ENCODE measurements at regions not wholly inside any gene's neighbourhood (a gene's known extent, or its start where the extent isn't known, plus 50 kb on each side); places are given as distances from the start of the nearest gene placed in this dataset.

DNA sequence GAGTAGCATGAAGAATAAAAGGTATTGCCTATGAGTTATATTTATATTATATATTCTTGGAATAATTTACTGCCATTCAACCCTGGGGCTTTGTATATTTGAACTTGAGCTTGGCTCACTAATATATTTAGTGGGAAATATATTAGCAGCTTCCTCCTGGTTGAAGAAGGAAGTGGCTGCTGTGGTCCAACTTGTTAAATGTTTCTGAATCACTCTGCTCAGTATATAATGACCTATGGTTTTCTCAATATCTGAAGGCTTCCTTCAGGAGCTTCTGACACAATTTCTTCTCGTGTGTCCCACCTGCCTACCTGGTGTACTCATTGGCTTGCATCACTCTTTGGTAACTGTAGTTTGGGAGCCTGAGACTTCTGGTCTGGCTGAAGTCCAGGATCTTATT, 646.4 kb downstream of the TBC1D4 start:
- POLR2A ChIA-PET: no interaction called here
- Mint-ChIP-seq H3K4me3 (no peak overlapping the region), H3K4me1 (no peaks in the 10 kb centered on the region), H3K27me3 (no peaks in the 10 kb centered on the region), H3K27ac (no peak overlapping the region), H3K36me3 (no peaks in the 10 kb centered on the region), H3K9me3 (no peaks in the 10 kb centered on the region)
- DNase-seq: no peak
- ATAC-seq (ENCODE audit: low read depth): no peak

DNA sequence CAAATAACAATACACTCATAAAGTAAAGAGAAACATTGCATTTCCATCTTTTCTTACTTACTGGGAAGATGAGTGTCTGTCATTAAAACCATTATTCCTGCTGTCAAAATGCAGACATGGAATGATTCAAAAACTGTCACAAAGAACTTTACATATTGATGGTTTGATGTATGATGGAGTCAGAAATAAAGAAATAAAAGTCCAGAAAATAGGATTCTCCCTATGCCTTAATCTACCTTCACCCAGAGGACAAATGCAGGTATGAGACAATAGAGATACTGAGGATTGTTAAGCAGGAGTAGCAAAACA, 656.1 kb downstream of the TBC1D4 start:
- POLR2A ChIA-PET: no interaction called here
- Mint-ChIP-seq H3K4me1 (no peaks in the 10 kb centered on the region), H3K9me3 (peaks cover 2% of the 10 kb centered on the region), H3K27ac (no peak overlapping the region), H3K4me3 (no peak overlapping the region), H3K36me3 (no peaks in the 10 kb centered on the region), H3K27me3 (no peaks in the 10 kb centered on the region)
- no peak for DNase-seq
- no peak for ATAC-seq (ENCODE audit: low read depth)

DNA sequence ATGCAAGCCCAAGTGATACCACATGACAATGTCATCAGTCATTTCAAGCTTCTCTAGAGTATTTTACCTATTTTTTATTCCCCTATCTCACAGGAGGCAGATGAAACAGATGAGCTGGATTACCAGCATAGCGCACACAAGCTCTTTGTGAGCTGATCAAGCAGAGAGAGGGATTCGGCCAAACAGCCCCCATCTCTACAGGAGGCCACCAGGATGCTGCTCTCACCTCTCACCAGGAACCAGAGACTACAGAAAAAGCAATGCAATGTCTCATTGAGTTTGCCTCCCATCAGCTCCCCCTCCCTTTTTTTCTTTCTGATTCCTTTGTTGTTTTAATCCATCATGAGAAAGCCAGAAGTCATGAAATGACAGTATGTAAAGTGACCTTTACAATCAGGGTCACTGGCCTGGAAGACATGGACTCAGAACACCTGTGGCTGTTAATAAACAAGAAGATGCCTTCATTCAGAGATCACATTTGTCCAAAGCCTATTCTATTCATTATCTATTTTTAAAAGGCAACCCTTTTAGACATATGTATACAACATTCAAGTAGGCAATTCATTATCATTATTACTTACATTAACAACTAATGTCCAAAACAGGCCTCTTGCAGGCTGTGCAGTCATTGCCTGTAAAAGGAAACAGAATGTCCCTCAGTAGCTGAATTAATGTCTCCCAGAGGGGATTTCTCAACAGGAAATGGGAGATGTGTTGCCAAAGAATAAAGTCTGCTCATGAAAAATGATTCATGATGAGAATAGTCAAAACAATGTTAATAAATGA, 656.6 kb downstream of the TBC1D4 start:
- Mint-ChIP-seq H3K27ac (no peak overlapping the region), H3K4me3 (no peak overlapping the region), H3K9me3 (peaks cover 2% of the 10 kb centered on the region), H3K36me3 (no peaks in the 10 kb centered on the region), H3K4me1 (no peaks in the 10 kb centered on the region), H3K27me3 (no peaks in the 10 kb centered on the region)
- DNase-seq (no peak), ATAC-seq (ENCODE audit: low read depth) (no peak)
- POLR2A ChIA-PET: no interaction called here

DNA sequence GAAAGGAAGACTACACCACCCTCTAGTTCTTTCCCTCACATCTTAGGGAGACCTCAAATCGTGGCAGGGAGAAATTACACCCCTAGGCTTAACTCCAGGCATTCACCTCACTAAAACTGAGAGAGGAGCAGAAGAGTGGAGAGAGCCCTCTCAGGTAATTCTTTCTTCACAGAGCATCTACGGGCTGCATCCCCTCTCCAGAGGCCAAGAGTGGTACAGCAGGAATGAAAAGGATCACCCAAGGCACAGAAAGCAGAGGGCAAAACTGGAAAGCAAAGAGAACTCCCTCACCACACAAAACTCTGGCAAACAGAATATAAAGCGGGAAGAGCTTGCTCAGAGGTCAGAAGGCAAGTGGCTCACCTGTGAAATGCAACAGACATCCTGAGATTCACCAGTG, 661.2 kb downstream of the TBC1D4 start:
- no peaks in the 10 kb centered on the region for H3K36me3 Mint-ChIP-seq
- H3K4me1 Mint-ChIP-seq: no peaks in the 10 kb centered on the region
- H3K4me3 Mint-ChIP-seq: no peak overlapping the region
- H3K27ac Mint-ChIP-seq: no peak overlapping the region
- DNase-seq (no peak), ATAC-seq (ENCODE audit: low read depth) (no peak)
- H3K9me3 Mint-ChIP-seq: peaks cover 4% of the 10 kb centered on the region
- POLR2A ChIA-PET: no interaction called here
- H3K27me3 Mint-ChIP-seq: peaks cover 2% of the 10 kb centered on the region

DNA sequence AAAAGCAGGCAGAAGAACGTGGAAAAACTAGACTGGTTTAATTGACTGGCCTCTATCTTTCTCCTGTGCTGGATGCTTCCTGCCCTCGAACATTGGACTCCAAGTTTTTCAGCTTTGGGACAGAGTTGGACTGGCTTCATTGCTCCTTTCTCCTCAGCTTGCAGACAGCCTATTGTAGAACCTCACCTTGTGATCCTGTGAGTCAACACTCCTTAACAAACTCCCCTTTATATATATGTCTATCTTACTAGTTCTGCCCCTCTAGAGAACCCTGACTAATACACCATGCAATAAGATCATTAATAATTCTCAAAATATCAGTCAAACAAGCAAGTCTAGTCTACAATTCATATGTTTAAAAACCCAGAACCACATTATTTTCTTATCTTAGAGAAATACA, 662.4 kb downstream of the TBC1D4 start:
- POLR2A ChIA-PET: no interaction called here
- no peaks in the 10 kb centered on the region for H3K36me3 Mint-ChIP-seq
- ATAC-seq (ENCODE audit: low read depth) (no peak), DNase-seq (no peak)
- peaks cover 7% of the 10 kb centered on the region for H3K9me3 Mint-ChIP-seq
- peaks cover 2% of the 10 kb centered on the region for H3K27me3 Mint-ChIP-seq
- no peak overlapping the region for H3K4me3 Mint-ChIP-seq
- no peaks in the 10 kb centered on the region for H3K4me1 Mint-ChIP-seq
- no peak overlapping the region for H3K27ac Mint-ChIP-seq

DNA sequence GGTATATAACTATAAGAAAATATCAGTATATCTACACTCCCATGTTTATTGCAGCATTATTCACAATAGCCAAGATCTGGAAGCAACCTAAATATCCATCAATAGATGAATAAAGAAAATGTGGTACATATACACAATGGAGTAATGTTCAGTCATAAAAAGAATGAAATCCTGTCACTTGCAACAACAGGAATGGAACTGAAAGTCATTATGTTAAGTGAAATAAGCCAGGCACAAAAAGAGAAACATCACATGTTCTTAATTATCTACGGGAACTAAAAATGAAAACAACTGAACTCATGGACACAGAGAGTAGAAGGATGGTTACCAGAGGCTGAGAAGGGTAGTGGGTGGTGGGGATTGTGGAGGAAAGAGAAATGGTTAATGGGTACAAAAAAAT, 665.2 kb downstream of the TBC1D4 start:
- ATAC-seq (ENCODE audit: low read depth) (no peak), DNase-seq (no peak)
- H3K36me3 Mint-ChIP-seq: no peaks in the 10 kb centered on the region
- no peaks in the 10 kb centered on the region for H3K4me1 Mint-ChIP-seq
- H3K27ac Mint-ChIP-seq: no peak overlapping the region
- peaks cover 2% of the 10 kb centered on the region for H3K27me3 Mint-ChIP-seq
- H3K4me3 Mint-ChIP-seq: no peak overlapping the region
- POLR2A ChIA-PET: no interaction called here
- peaks cover 5% of the 10 kb centered on the region for H3K9me3 Mint-ChIP-seq

DNA sequence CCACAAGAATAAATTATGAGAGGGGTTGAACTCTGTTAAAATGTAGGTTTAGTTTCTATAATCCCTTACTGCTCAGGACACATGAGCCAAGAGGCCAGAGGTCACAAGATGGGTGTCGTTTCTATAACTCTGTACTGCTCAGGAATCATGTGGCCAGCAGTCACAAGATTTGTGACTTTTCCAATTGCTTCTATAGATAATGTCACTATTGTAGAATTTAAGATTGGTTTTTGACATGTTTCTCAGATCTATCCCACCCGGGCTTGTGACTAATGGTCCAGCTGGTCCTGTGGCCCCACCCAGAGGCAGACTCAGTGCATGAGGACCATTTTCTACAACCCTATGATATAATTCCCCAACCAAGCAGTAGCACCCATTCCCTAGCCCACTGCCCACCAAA, 662.0 kb upstream of the KLF12 start:
- H3K4me3 Mint-ChIP-seq: no peak overlapping the region
- H3K4me1 Mint-ChIP-seq: no peaks in the 10 kb centered on the region
- no peaks in the 10 kb centered on the region for H3K36me3 Mint-ChIP-seq
- DNase-seq: no peak
- H3K27ac Mint-ChIP-seq: no peak overlapping the region
- H3K27me3 Mint-ChIP-seq: peaks cover 4% of the 10 kb centered on the region
- ATAC-seq (ENCODE audit: low read depth): no peak
- POLR2A ChIA-PET: no interaction called here
- H3K9me3 Mint-ChIP-seq: peaks cover 2% of the 10 kb centered on the region

DNA sequence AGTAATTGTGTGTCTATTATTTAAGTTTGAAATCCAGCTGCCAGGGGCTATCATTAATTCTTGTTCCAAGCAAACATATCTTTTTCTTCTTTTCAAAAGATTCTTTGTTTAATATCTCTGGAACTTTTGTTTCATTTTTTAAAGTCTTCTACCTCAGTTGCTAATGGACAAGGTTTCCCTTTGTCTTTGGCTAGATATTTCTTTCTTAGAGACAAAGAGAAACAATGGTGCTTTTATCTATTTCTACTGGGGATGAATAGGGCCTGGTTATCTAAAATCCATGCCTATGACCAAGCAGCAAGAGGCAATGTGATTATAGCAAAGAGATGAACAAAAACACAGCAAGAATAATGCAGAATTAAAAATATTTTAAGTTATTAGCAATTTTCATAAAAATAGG, 661.3 kb upstream of the KLF12 start:
- no peak overlapping the region for H3K27ac Mint-ChIP-seq
- H3K9me3 Mint-ChIP-seq: peaks cover 2% of the 10 kb centered on the region
- no peak for DNase-seq
- no peak for ATAC-seq (ENCODE audit: low read depth)
- no peak overlapping the region for H3K4me3 Mint-ChIP-seq
- peaks cover 4% of the 10 kb centered on the region for H3K27me3 Mint-ChIP-seq
- no peaks in the 10 kb centered on the region for H3K4me1 Mint-ChIP-seq
- POLR2A ChIA-PET: no interaction called here
- no peaks in the 10 kb centered on the region for H3K36me3 Mint-ChIP-seq

DNA sequence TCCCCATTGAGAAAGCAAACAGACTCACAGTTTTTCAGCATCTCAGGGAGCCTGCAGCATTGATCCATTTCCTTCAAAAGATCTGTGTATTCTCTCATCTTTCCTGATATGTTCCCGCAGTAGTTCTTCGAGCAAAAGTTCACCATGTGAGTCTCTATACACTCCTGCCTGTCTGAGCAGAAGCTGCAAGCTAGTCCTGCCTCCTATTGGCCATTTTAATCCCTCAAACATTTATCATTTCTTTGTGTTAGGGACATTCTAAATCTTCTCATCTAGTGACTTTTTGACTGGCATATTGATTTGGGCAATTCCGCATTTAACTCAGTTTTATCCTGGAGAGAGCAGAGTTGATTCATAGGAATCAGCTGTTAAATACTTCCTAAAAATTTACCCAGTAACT, 660.4 kb upstream of the KLF12 start:
- Mint-ChIP-seq H3K36me3 (no peaks in the 10 kb centered on the region), H3K27me3 (peaks cover 6% of the 10 kb centered on the region), H3K27ac (no peak overlapping the region), H3K9me3 (peaks cover 2% of the 10 kb centered on the region), H3K4me1 (no peaks in the 10 kb centered on the region), H3K4me3 (no peak overlapping the region)
- POLR2A ChIA-PET: no interaction called here
- no peak for DNase-seq
- no peak for ATAC-seq (ENCODE audit: low read depth)

DNA sequence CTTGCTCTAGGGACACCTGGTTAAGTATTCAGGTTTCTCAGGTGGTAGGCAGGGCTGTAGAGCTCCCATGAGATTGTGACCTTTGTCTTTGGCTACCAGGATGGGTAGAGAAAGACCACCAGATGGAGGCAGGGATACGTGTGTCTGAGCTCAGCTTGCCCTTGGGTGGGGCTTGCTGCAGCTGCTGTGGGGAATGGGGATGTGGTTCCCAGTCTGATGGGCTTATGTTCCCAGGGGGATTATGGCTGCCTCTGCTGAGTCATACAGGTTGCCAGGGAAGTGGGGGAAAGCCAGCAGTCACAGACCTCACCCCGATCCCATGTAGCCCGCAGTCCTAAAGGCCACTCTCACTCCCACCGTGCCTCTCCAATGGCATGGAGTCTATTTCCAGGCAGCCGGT, 659.9 kb upstream of the KLF12 start:
- POLR2A ChIA-PET: no interaction called here
- Mint-ChIP-seq H3K27ac (no peak overlapping the region), H3K27me3 (peaks cover 3% of the 10 kb centered on the region), H3K36me3 (no peaks in the 10 kb centered on the region), H3K4me1 (no peaks in the 10 kb centered on the region), H3K9me3 (no peaks in the 10 kb centered on the region), H3K4me3 (no peak overlapping the region)
- ATAC-seq (ENCODE audit: low read depth): no peak
- DNase-seq: no peak

DNA sequence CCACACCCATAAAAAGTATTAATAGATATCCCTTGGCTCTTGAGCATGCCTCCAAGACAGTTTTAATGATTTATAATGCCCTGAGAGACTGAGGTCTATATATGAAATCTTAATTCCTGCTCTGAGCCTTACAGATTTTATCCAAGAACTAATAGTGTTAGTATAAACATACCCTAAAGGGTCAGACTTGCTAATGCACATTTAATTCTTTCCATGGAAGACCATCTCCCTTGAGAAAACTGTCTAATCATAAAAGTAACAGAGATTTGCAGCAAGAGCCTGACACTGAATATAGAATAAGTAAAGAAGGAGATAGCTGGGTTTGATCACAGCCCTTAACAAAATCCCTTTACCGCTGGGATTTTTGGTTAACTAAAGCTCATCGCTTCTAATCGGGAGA, 650.8 kb upstream of the KLF12 start:
- no peak for DNase-seq
- no peak overlapping the region for H3K27ac Mint-ChIP-seq
- ATAC-seq (ENCODE audit: low read depth): no peak
- no peaks in the 10 kb centered on the region for H3K9me3 Mint-ChIP-seq
- no peaks in the 10 kb centered on the region for H3K4me1 Mint-ChIP-seq
- no peak overlapping the region for H3K4me3 Mint-ChIP-seq
- POLR2A ChIA-PET: no interaction called here
- H3K27me3 Mint-ChIP-seq: peaks cover 3% of the 10 kb centered on the region
- no peaks in the 10 kb centered on the region for H3K36me3 Mint-ChIP-seq

DNA sequence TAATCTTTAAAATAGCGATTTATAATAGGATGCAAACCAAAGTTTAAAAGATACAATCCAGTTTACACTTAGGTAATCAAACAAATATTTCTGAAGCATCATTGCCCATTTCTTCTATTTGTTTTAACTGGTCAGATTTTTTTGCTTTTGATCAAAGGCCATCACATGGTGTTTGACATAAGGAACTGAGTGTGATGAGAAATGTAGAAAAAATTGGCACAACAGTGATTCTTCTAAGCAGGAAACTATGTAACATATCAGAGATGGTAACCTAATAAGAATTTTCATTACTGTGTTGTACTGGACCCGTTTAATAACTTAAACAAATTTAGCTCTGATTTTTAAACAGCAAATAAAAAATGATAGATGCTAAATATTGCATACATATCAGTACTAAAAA, 644.7 kb upstream of the KLF12 start:
- POLR2A ChIA-PET: no interaction called here
- no peak for DNase-seq
- Mint-ChIP-seq H3K27ac (no peak overlapping the region), H3K27me3 (no peaks in the 10 kb centered on the region), H3K4me1 (no peaks in the 10 kb centered on the region), H3K4me3 (no peak overlapping the region), H3K36me3 (no peaks in the 10 kb centered on the region), H3K9me3 (no peaks in the 10 kb centered on the region)
- ATAC-seq (ENCODE audit: low read depth): no peak

DNA sequence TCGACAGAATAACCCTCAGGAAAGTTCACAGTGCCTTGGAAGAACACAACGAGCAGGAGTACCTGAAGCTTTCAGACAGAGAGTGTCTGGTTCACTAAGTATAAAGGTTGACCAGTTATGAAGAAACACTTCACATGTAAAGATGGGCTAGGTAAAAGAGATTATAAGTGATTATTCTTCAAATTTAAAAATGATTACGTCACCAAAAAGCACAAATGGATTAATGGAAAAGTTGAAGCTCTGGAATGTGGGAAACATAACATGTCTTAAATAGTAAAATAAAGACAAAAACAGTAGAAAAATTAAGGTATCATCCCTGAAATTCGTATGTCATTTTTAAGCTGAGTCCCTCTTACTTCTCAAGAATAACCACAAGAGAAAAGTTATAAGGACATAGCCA, 643.9 kb upstream of the KLF12 start:
- Mint-ChIP-seq H3K4me3 (no peak overlapping the region), H3K36me3 (no peaks in the 10 kb centered on the region), H3K27me3 (no peaks in the 10 kb centered on the region), H3K4me1 (no peaks in the 10 kb centered on the region), H3K27ac (no peak overlapping the region), H3K9me3 (no peaks in the 10 kb centered on the region)
- DNase-seq (no peak), ATAC-seq (ENCODE audit: low read depth) (no peak)
- POLR2A ChIA-PET: no interaction called here

DNA sequence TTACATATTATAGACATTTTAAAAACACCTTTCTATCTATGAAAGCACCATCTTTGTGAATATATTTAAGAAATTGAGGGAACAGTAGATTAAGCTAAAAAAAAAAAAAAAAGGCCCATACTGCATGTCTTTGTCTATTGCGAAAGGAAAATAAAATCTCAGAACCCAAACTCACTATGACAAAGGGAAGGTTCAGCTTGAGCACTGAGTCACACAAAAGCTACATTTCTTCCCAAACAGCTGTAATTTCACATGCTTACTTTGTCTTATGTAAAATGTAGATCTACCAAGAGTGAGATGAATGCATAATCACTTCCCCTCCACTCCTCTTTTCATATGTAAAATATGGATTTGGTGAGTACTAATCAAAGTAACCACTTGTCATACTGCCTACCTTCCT, 640.1 kb upstream of the KLF12 start:
- H3K27me3 Mint-ChIP-seq: no peaks in the 10 kb centered on the region
- H3K9me3 Mint-ChIP-seq: no peaks in the 10 kb centered on the region
- no peaks in the 10 kb centered on the region for H3K4me1 Mint-ChIP-seq
- DNase-seq (no peak), ATAC-seq (ENCODE audit: low read depth) (no peak)
- no peak overlapping the region for H3K4me3 Mint-ChIP-seq
- H3K27ac Mint-ChIP-seq: no peak overlapping the region
- POLR2A ChIA-PET: no interaction called here
- H3K36me3 Mint-ChIP-seq: no peaks in the 10 kb centered on the region

DNA sequence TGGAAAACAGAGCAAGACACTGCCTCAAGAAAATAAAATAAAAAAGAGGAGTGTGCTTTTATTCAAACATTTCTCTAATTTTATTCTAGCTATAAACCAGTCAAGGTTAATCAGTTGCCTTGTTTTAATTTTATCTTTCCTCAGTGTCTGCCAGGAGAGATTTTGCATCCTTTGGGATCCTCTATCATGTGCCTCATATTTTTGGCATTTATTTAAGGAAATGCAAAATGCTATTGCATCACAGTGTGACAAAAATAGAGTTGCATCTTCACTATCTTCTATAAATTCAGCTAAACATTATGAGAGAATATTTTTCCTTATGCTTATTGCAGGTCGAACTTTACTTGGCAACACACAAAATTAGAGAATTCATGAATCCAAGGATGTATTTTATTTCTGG, 639.0 kb upstream of the KLF12 start:
- Mint-ChIP-seq H3K36me3 (no peaks in the 10 kb centered on the region), H3K27me3 (no peaks in the 10 kb centered on the region), H3K27ac (no peak overlapping the region), H3K9me3 (no peaks in the 10 kb centered on the region), H3K4me1 (no peaks in the 10 kb centered on the region), H3K4me3 (no peak overlapping the region)
- DNase-seq: no peak
- no peak for ATAC-seq (ENCODE audit: low read depth)
- POLR2A ChIA-PET: no interaction called here

Measured in activated naive CD8-positive, alpha-beta T cell treated with anti-CD3 and anti-CD28 coated beads, Interleukin-2, amount 10 ng/mL, durations not matched to agents 7 days and 5 days (primary cell).